HG03196 (cell line): ENCODE measurements at regions not wholly inside any gene's neighbourhood (a gene's known extent, or its start where the extent isn't known, plus 50 kb on each side); places are given as distances from the start of the nearest gene placed in this dataset.
A peak's percentile ranks its signal among the peaks of the same experiment; 100 is the strongest.

Experiments
- ATAC-seq: cut with Tn5 transposase; IDR thresholded peaks from one replicate; pipeline ENCODE4 v1.9.1; 2021; ENCODE audit not compliant: unreplicated experiment

DNA sequence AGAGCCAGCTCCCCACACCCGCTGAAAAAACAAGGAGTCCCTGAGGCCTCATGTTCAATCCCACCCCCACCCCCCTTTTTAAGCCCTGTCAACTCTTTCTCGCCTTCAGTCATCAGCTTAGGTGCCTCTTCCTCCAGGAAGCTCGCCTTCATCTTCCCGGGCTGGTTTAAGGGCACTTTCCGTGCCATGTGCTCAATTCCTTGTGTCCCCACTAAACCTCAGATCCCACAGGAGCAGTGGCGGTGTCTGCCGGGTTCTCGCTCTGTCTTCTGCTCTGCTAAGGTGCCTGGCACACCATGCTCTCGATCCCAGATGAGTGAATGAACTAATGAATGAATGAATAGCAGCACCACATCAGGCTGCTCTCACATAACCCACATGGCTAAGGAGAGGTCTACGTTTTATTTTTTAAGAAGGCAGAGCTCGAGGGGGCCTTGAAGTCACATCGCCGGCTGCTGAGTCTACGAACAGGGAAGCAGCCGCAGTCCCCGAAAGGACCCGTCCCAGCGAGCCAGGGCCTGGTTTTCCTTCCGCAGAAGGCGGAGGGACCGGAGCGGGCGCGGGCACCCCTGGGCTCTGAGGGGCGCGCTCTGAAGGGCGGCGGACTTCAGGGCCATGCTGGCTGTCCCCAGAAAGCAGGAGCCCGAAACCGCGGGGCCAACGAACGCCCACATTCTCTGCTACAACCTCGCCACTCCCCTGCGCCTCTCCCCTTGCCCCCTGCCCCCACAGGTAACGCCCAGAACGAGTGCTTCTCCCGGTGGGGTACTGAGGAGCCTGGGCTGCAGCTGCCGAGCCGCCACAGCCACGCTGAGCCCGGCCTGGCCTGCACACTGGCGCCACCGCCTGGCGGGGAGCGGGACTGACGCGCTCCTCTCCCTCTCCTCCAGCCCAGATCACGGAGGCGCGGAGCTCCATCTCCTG is 73.4 kb upstream of the KCNMA1 start:
- ATAC-seq: peak; percentile 69

DNA sequence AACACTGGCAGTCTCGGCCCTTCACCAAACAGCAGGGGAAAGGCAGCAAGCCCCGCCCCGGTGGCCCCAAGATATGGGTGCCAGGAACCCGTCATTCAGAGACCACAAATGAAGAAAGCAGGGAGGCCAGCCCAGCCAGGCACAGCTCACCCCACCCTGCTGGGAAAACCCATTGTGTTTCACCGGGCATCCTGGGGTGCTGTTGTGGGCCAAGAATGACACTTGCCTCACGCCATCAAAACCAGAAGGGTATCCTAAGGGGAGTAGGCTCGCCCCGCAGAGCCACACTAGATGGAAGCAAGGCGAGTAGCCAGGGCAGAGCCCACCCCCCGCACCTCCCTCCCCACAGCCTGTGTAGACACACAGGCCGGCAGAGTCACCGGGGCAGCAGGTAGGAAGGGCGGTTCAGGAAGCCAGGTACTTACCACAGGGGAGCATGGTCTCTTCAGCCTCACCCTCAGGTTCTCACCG is 72.5 kb upstream of the KCNMA1 start:
- ATAC-seq: no peak

DNA sequence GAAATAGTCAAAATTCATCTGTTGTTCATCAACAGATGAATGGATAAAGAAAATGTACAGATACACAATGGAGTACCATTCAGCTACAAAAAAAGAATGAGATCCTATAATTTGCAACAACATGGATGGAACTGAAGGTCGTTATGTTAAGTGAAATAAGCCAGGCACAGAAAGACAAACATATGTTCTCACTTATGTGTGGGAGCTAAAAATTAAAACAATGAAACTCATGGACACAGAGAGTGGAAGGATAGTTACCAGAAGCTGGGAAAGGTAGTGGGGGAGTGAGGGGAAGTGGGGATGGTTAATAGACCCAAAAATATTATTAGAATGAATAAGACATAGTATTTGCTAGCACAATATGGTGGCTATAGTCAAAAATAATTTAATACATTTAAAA is 70.0 kb upstream of the KCNMA1 start:
- ATAC-seq: no peak

DNA sequence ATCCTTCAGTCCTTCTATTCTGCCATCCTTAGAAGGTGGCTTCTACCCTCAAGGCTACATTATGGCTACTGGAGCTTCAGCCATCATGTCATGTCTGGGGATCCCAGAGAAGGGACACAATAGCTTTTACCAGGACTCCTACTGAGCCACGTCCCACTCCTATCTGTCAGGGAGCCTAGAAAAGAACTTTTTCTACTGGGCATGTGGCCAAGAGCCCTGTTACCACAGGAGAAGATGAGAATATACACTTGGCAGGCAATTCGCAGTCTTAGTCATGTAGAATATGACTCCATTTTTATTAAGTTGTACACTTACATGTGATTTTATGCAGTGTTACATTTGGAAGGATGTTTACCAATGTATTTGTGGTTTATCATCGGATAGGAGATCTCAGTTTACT is 64.6 kb upstream of the KCNMA1 start:
- no peak for ATAC-seq

GRCh38 chr10:77700086-77700485 is 62.5 kb upstream of the KCNMA1 start:
- ATAC-seq: no peak

GRCh38 chr10:77699080-77699645 is 61.6 kb upstream of the KCNMA1 start:
- no peak for ATAC-seq

DNA sequence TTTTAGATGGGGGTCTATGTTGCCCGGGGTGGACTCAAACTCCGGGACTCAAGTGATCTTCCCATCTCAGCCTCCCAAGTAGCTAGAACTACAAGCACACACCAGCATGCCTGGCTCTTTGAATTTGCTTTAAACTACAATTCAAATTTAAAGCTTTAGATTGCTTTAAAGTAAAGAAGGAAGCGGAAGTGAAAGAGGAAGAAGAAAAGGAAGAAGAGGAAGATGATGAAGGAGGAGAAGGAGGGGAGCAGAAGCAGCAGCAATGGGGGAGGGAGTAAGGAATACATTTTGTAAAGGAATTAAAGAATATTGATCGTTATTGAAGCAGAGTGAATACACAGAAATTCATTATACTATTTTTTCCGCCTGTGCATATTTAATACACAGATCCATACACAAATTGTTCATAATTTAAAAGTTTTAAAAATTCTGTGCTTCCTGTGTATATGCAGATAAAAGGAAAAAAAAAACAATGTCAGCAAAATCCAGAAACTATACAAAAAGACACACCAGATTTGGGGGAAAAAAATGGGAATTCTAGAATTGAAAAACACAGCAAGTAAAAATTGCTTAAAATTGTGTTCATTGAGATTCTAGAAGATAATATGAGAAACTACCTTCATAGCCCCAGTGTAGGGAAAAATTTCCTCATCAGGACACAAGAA is 60.8 kb upstream of the KCNMA1 start:
- no peak for ATAC-seq

DNA sequence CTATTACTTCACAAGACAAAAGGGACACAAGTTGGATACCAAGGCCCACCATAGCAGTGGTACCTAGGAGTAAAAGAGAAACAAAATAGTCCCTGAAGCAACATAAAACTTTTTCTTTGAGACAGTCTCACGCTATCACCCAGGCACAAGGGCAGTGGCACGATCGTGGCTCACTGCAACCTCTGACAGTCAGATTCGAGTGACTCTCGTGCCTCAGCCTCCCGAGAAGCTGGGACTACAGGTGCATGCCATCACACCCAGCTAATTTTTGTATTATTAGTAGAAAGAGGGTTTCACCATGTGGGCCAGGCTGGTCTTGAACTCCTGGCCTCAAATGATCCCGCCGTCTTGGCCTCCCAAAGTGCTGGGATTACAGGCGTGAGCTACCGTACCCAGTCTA is 59.0 kb upstream of the KCNMA1 start:
- no peak for ATAC-seq

- no peak for ATAC-seq
Observed at GRCh38 chr10:77695186-77695585, 57.6 kb upstream of the KCNMA1 start.

GRCh38 chr10:77692782-77693181 is 55.2 kb upstream of the KCNMA1 start:
- ATAC-seq: no peak

- no peak for ATAC-seq
Observed at GRCh38 chr10:77689339-77689738, 51.7 kb upstream of the KCNMA1 start.

DNA sequence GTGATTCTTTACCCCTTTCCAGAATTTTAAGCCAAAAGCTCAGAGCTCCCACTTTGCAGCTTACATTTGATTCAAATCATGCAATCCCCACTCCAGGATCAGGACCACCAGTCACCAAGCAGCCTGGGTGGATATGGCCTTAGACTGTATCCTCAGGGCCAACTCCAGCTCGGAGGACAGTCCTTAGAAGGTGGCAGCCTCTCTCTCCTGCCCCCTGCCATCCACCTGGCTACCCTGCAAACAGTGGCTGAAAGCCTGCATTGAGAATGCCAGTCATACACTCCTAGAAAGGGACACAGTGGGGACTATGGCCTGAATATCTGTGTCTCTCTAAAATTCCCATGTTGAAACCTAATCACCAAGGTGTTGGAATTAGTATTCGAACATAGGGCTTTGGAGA is 50.0 kb upstream of the KCNMA1 start:
- no peak for ATAC-seq
